Stimulated activated CD4-positive, alpha-beta T cell treated with anti-CD3 and anti-CD28 coated beads, Interleukin-2, amount 100 ng/mL, for 4 hours (primary cell): ENCODE measurements at regions not wholly inside any gene's neighbourhood (a gene's known extent, or its start where the extent isn't known, plus 50 kb on each side); places are given as distances from the start of the nearest gene placed in this dataset.

Experiments used
- DNase-seq: peaks from one replicate; pipeline ENCODE4 v3.0.0-alpha.2; 2020; ENCODE audit warnings: low read depth

GRCh38 chr21:45592208-45592619, 50.0 kb upstream of the SLC19A1 start:
- peak; percentile 84 for DNase-seq

- DNase-seq, result no peak
These were observed 50.4 kb upstream of the SLC19A1 start for GRCh38 chr21:45592626-45593134.

- DNase-seq, result no peak
These were observed 50.1 kb upstream of the PCBP3 start for GRCh38 chr21:45593162-45594022.
